ENCODE measurements at regions not wholly inside any gene's neighbourhood (a gene's known extent, or its start where the extent isn't known, plus 50 kb on each side); places are given as distances from the start of the nearest gene placed in this dataset.

DNA sequence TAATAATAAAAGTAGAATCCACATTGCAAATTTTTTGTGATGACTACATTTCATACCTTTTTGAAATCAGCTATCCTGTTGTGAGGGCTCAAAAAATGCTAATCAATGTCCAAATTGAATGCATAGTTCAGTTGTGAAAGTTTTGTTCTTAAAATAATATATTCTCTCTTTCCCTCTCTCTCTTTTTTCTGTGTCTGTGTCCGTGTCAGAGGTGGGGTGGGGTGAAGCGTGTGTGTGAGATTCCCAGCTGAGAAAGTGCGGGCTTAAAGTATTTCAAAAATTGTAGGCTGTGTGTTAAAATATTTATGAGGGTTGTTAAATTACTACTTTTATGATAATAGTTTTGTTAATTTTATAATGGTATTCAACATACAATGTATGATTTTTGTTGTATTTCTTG is 388.0 kb upstream of the LRRTM4 start:
- H3K27me3 ChIP-seq (ENCODE audit: control insufficient read depth in 2 of 2, insufficient read depth in 2 of 2, low read length in 2 of 2), result no peaks in the 10 kb centered on the region
- no peak overlapping the region for H3K4me3 ChIP-seq (ENCODE audit: low read length in 2 of 2)
- H3K9ac ChIP-seq (ENCODE audit: low read depth in 1 of 2, low read length in 2 of 2), result no peak overlapping the region
- H3K9me3 ChIP-seq (ENCODE audit: control insufficient read depth in 2 of 2, low read length in 2 of 2), result no peaks in the 10 kb centered on the region
- no peaks in the 10 kb centered on the region for H3K36me3 ChIP-seq (ENCODE audit: control insufficient read depth in 2 of 2, insufficient read depth in 2 of 2, low read length in 2 of 2)
- H3K27ac ChIP-seq (ENCODE audit: low read depth in 2 of 2, low read length in 2 of 2), result no peak overlapping the region
- no peaks in the 10 kb centered on the region for H3K4me1 ChIP-seq (ENCODE audit: control insufficient read depth in 2 of 2, insufficient read depth in 2 of 2, low read length in 2 of 2)

DNA sequence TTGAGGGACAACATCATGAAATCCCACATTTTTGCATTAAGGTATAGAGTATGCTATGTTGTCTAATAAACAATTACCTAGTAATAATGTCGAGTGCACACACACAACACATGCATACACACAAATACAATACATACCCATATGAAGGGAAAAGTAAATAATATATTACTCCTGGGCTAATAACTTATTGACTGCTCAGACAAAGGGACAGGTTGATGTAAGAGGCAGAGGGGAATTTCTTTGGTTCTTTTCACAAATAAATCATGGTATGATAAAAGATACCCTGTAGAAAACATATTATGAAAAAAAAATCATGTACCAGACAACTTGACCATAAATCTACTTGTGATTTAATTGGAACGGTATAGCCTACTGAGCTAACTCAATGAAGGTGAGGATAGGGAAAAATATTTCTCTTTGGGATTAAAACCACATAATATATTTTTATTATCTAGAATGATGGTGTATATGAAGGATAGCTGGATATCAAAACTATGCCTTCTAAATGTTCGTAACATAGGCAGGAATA is 398.7 kb upstream of the LRRTM4 start:
- Histone ChIP-seq H3K36me3 (ENCODE audit: control insufficient read depth in 2 of 2, insufficient read depth in 2 of 2, low read length in 2 of 2) (no peaks in the 10 kb centered on the region), H3K27ac (ENCODE audit: low read depth in 2 of 2, low read length in 2 of 2) (no peak overlapping the region), H3K9ac (ENCODE audit: low read depth in 1 of 2, low read length in 2 of 2) (no peak overlapping the region), H3K4me1 (ENCODE audit: control insufficient read depth in 2 of 2, insufficient read depth in 2 of 2, low read length in 2 of 2) (no peaks in the 10 kb centered on the region), H3K4me3 (ENCODE audit: low read length in 2 of 2) (no peak overlapping the region), H3K27me3 (ENCODE audit: control insufficient read depth in 2 of 2, insufficient read depth in 2 of 2, low read length in 2 of 2) (no peaks in the 10 kb centered on the region), H3K9me3 (ENCODE audit: control insufficient read depth in 2 of 2, low read length in 2 of 2) (no peaks in the 10 kb centered on the region)

DNA sequence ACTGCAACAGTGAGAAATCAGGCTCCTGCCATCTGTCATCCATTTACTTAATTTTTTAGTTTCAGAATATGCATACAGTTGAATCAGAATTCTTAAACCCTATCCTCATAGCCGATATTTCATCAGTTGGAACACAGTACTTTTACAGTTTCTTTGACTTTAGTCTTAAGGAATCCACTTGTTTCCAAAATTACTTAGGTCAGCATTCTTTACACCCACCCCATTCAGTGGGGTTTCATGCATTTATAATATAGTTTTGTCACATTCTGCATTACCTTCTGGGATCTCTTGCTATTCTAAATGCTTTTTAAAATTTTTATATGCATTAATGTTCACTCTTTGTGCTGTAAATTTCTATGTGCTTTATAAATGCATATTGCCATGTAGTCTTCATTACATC is 400.4 kb upstream of the LRRTM4 start:
- Histone ChIP-seq H3K27ac (ENCODE audit: low read depth in 2 of 2, low read length in 2 of 2) (no peak overlapping the region), H3K4me1 (ENCODE audit: control insufficient read depth in 2 of 2, insufficient read depth in 2 of 2, low read length in 2 of 2) (no peaks in the 10 kb centered on the region), H3K36me3 (ENCODE audit: control insufficient read depth in 2 of 2, insufficient read depth in 2 of 2, low read length in 2 of 2) (no peaks in the 10 kb centered on the region), H3K9me3 (ENCODE audit: control insufficient read depth in 2 of 2, low read length in 2 of 2) (no peaks in the 10 kb centered on the region), H3K4me3 (ENCODE audit: low read length in 2 of 2) (no peak overlapping the region), H3K27me3 (ENCODE audit: control insufficient read depth in 2 of 2, insufficient read depth in 2 of 2, low read length in 2 of 2) (no peaks in the 10 kb centered on the region), H3K9ac (ENCODE audit: low read depth in 1 of 2, low read length in 2 of 2) (no peak overlapping the region)

DNA sequence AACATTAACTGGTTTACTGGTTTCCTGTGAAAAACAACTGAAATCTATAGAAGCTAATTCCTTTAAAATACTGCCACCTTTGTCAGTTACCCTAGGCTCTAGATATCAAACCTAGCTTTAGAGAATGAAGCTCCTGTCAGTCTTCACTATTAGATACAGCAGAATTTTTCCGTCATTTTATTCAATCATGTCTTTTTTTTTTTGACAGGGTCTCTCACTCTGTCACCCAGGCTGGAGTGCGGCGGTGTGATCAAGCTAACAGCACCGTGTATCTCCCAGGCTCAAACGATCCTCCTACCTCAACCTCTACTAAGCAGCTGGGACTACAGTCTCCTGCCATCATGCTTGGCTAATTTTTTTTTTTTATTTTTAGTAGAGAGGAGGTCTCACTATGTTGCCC is 415.2 kb upstream of the LRRTM4 start:
- Histone ChIP-seq H3K4me3 (ENCODE audit: low read length in 2 of 2) (no peak overlapping the region), H3K36me3 (ENCODE audit: control insufficient read depth in 2 of 2, insufficient read depth in 2 of 2, low read length in 2 of 2) (no peaks in the 10 kb centered on the region), H3K27ac (ENCODE audit: low read depth in 2 of 2, low read length in 2 of 2) (no peak overlapping the region), H3K9ac (ENCODE audit: low read depth in 1 of 2, low read length in 2 of 2) (no peak overlapping the region), H3K27me3 (ENCODE audit: control insufficient read depth in 2 of 2, insufficient read depth in 2 of 2, low read length in 2 of 2) (no peaks in the 10 kb centered on the region), H3K9me3 (ENCODE audit: control insufficient read depth in 2 of 2, low read length in 2 of 2) (no peaks in the 10 kb centered on the region), H3K4me1 (ENCODE audit: control insufficient read depth in 2 of 2, insufficient read depth in 2 of 2, low read length in 2 of 2) (no peaks in the 10 kb centered on the region)

DNA sequence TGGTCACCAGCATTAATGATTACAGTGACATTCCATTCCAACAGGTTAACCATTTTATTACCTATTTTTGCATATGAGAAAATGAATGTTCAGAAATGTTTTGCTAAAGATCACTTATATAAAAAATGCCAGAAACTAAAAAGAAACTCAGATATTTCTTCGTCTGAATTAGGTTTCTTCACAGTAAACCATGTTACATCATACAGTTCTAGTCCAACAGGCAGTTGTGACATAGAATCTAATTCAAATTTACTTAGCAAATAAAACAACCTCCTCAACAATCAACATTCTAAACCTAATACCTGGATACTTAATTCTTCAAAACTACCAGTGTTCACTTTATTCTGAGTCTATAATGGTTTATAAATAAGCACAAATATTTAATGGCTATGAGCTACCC is 416.3 kb upstream of the LRRTM4 start:
- Histone ChIP-seq H3K36me3 (ENCODE audit: control insufficient read depth in 2 of 2, insufficient read depth in 2 of 2, low read length in 2 of 2) (no peaks in the 10 kb centered on the region), H3K9ac (ENCODE audit: low read depth in 1 of 2, low read length in 2 of 2) (no peak overlapping the region), H3K4me3 (ENCODE audit: low read length in 2 of 2) (no peak overlapping the region), H3K4me1 (ENCODE audit: control insufficient read depth in 2 of 2, insufficient read depth in 2 of 2, low read length in 2 of 2) (no peaks in the 10 kb centered on the region), H3K9me3 (ENCODE audit: control insufficient read depth in 2 of 2, low read length in 2 of 2) (no peaks in the 10 kb centered on the region), H3K27ac (ENCODE audit: low read depth in 2 of 2, low read length in 2 of 2) (no peak overlapping the region), H3K27me3 (ENCODE audit: control insufficient read depth in 2 of 2, insufficient read depth in 2 of 2, low read length in 2 of 2) (no peaks in the 10 kb centered on the region)

DNA sequence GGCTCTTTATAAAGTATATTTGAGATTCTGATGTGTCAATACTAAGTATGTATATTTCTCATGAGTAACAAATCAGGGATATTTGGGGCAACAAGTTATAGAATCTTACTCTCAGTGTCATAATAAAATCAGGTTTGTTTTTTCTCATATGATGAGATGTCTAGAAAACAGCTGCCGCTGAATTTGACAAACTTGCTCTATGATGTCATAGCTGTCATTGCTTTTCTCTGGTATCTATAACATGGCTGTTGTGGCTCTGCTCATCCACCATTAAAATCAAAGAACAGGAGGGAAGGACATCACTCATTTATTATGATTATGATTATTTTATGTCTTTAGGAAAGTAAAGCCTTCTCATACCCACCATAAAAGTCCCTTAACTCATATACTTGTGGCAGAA is 417.2 kb upstream of the LRRTM4 start:
- Histone ChIP-seq H3K9ac (ENCODE audit: low read depth in 1 of 2, low read length in 2 of 2) (no peak overlapping the region), H3K27ac (ENCODE audit: low read depth in 2 of 2, low read length in 2 of 2) (no peak overlapping the region), H3K4me1 (ENCODE audit: control insufficient read depth in 2 of 2, insufficient read depth in 2 of 2, low read length in 2 of 2) (no peaks in the 10 kb centered on the region), H3K36me3 (ENCODE audit: control insufficient read depth in 2 of 2, insufficient read depth in 2 of 2, low read length in 2 of 2) (no peaks in the 10 kb centered on the region), H3K27me3 (ENCODE audit: control insufficient read depth in 2 of 2, insufficient read depth in 2 of 2, low read length in 2 of 2) (no peaks in the 10 kb centered on the region), H3K9me3 (ENCODE audit: control insufficient read depth in 2 of 2, low read length in 2 of 2) (no peaks in the 10 kb centered on the region), H3K4me3 (ENCODE audit: low read length in 2 of 2) (no peak overlapping the region)

DNA sequence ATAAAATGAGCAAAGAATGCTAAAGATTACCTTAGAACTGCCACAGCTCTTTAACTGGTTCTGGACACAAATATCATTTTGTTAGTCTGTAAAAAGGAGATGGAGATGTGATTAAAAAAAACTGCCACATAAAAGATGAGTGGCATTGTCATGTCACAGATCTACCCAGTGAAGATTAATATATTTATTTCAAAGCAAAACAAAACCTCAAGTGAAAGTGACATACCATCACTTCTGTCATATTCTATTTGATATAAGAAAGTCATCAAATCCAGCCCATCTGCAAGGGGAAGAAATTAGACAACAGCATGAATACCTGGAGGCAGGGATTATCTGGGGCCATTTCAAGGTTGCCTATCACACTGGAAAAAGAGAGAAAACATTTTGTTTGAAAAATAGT is 417.6 kb upstream of the LRRTM4 start:
- H3K4me1 ChIP-seq (ENCODE audit: control insufficient read depth in 2 of 2, insufficient read depth in 2 of 2, low read length in 2 of 2), result no peaks in the 10 kb centered on the region
- no peak overlapping the region for H3K4me3 ChIP-seq (ENCODE audit: low read length in 2 of 2)
- H3K27ac ChIP-seq (ENCODE audit: low read depth in 2 of 2, low read length in 2 of 2), result no peak overlapping the region
- H3K27me3 ChIP-seq (ENCODE audit: control insufficient read depth in 2 of 2, insufficient read depth in 2 of 2, low read length in 2 of 2), result no peaks in the 10 kb centered on the region
- H3K9ac ChIP-seq (ENCODE audit: low read depth in 1 of 2, low read length in 2 of 2), result no peak overlapping the region
- H3K36me3 ChIP-seq (ENCODE audit: control insufficient read depth in 2 of 2, insufficient read depth in 2 of 2, low read length in 2 of 2), result no peaks in the 10 kb centered on the region
- no peaks in the 10 kb centered on the region for H3K9me3 ChIP-seq (ENCODE audit: control insufficient read depth in 2 of 2, low read length in 2 of 2)

DNA sequence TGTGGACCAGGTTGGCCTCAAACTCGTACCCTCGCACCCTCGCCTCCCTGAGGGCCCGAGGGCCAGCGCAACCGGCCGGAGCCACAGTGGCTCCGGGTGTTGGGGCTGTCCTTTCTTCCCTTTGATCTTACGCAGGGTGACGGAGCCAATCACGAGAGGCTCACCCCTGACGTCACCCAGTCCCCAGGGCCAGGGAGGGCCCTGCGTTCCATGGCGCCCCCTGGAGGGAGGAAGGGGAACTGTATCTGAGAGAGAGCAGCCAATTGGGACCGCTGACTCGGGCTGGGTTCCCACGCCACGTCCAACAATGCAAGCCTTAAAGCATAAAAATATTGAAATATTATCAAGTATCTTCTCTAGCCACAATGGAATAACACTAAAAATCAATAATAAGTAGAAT is 432.8 kb upstream of the LRRTM4 start:
- Histone ChIP-seq H3K4me1 (ENCODE audit: control insufficient read depth in 2 of 2, insufficient read depth in 2 of 2, low read length in 2 of 2) (no peaks in the 10 kb centered on the region), H3K27ac (ENCODE audit: low read depth in 2 of 2, low read length in 2 of 2) (no peak overlapping the region), H3K36me3 (ENCODE audit: control insufficient read depth in 2 of 2, insufficient read depth in 2 of 2, low read length in 2 of 2) (no peaks in the 10 kb centered on the region), H3K9ac (ENCODE audit: low read depth in 1 of 2, low read length in 2 of 2) (no peak overlapping the region), H3K4me3 (ENCODE audit: low read length in 2 of 2) (no peak overlapping the region), H3K27me3 (ENCODE audit: control insufficient read depth in 2 of 2, insufficient read depth in 2 of 2, low read length in 2 of 2) (no peaks in the 10 kb centered on the region), H3K9me3 (ENCODE audit: control insufficient read depth in 2 of 2, low read length in 2 of 2) (no peaks in the 10 kb centered on the region)

DNA sequence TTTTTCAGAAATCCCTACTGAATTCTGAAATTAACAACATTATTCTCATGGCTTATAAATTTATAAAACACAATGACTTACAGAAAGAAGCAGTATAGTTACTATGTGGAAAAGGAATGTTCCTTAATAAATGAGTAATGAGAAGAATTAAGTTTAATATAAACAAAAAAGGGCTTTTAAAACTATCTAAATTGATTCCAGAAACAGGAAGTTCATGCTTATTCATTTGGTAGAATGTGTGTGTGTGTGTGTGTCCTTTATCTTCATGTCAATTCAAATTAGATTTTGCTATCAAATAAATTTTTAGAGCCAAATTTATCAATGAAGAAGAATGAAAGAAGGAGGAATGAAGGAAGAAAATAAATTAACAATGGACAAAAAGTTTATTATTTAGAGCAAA is 440.8 kb upstream of the LRRTM4 start:
- H3K4me1 ChIP-seq (ENCODE audit: control insufficient read depth in 2 of 2, insufficient read depth in 2 of 2, low read length in 2 of 2), result no peaks in the 10 kb centered on the region
- no peaks in the 10 kb centered on the region for H3K36me3 ChIP-seq (ENCODE audit: control insufficient read depth in 2 of 2, insufficient read depth in 2 of 2, low read length in 2 of 2)
- no peak overlapping the region for H3K27ac ChIP-seq (ENCODE audit: low read depth in 2 of 2, low read length in 2 of 2)
- H3K4me3 ChIP-seq (ENCODE audit: low read length in 2 of 2), result no peak overlapping the region
- H3K9me3 ChIP-seq (ENCODE audit: control insufficient read depth in 2 of 2, low read length in 2 of 2), result no peaks in the 10 kb centered on the region
- no peaks in the 10 kb centered on the region for H3K27me3 ChIP-seq (ENCODE audit: control insufficient read depth in 2 of 2, insufficient read depth in 2 of 2, low read length in 2 of 2)
- no peak overlapping the region for H3K9ac ChIP-seq (ENCODE audit: low read depth in 1 of 2, low read length in 2 of 2)

DNA sequence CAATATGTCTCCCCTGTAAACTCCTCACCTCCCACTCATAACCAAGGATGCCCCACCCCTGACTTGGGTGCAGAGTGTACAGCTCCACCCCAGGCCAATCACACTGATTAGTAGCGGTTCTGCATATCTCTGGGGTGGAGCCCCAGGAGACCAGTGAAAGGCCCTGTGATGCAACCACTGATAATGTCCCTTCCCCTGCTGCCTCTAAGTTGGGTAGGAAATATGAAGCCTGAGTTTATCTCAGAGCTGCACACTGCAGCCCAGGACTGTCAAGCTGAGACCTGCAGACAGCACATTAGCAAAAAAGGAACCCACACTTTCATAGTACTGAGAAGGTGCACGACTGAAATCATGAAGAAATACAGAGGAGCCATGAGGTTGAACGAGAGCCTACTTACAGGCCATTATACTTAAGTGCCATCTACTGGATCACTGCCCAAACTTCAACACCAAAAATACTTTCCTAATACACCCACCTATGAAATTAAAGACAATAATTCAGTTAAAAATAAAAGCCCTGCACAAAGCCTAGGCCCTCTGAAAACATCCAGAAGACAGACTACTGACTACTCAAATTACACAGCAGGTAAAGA is 455.4 kb upstream of the LRRTM4 start:
- H3K4me3 ChIP-seq (ENCODE audit: low read length in 2 of 2), result no peak overlapping the region
- no peaks in the 10 kb centered on the region for H3K4me1 ChIP-seq (ENCODE audit: control insufficient read depth in 2 of 2, insufficient read depth in 2 of 2, low read length in 2 of 2)
- H3K36me3 ChIP-seq (ENCODE audit: control insufficient read depth in 2 of 2, insufficient read depth in 2 of 2, low read length in 2 of 2), result no peaks in the 10 kb centered on the region
- H3K9me3 ChIP-seq (ENCODE audit: control insufficient read depth in 2 of 2, low read length in 2 of 2), result no peaks in the 10 kb centered on the region
- no peak overlapping the region for H3K27ac ChIP-seq (ENCODE audit: low read depth in 2 of 2, low read length in 2 of 2)
- H3K27me3 ChIP-seq (ENCODE audit: control insufficient read depth in 2 of 2, insufficient read depth in 2 of 2, low read length in 2 of 2), result no peaks in the 10 kb centered on the region
- H3K9ac ChIP-seq (ENCODE audit: low read depth in 1 of 2, low read length in 2 of 2), result no peak overlapping the region

DNA sequence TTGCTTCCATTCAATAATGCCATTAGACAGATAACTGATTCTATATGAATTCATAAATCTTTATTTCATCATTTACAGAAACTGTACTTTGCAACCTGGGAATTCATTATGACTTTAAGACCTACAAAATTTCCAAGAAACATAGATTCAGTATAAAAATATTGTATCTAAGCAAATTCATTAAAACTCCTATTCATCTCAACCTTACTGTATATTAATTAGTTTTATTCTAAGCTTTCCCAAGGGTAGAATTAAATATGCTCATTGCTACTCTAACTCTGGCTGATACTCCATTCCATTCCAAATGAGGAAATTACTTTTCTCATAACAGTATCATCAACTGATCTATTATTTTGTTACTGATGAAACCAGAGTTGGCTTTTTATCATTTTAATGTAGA is 473.0 kb upstream of the LRRTM4 start:
- Histone ChIP-seq H3K27ac (ENCODE audit: low read depth in 2 of 2, low read length in 2 of 2) (no peak overlapping the region), H3K4me3 (ENCODE audit: low read length in 2 of 2) (no peak overlapping the region), H3K9me3 (ENCODE audit: control insufficient read depth in 2 of 2, low read length in 2 of 2) (no peaks in the 10 kb centered on the region), H3K9ac (ENCODE audit: low read depth in 1 of 2, low read length in 2 of 2) (no peak overlapping the region), H3K27me3 (ENCODE audit: control insufficient read depth in 2 of 2, insufficient read depth in 2 of 2, low read length in 2 of 2) (no peaks in the 10 kb centered on the region), H3K36me3 (ENCODE audit: control insufficient read depth in 2 of 2, insufficient read depth in 2 of 2, low read length in 2 of 2) (no peaks in the 10 kb centered on the region), H3K4me1 (ENCODE audit: control insufficient read depth in 2 of 2, insufficient read depth in 2 of 2, low read length in 2 of 2) (no peaks in the 10 kb centered on the region)
